DMS 273 (cell line): ENCODE measurements at regions not wholly inside any gene's neighbourhood (a gene's known extent, or its start where the extent isn't known, plus 50 kb on each side); places are given as distances from the start of the nearest gene placed in this dataset.
"Not testable (repeated sequence)": the region's sequence is repeated elsewhere in the genome, so short reads cannot be mapped to it uniquely, and the experiment has no call there.

ENCODE experiments used
- DNase-seq: peaks from one replicate; lab custom pipeline; 2025; ENCODE audit not compliant: unreplicated experiment; lab: John Stamatoyannopoulos, UW

DNA sequence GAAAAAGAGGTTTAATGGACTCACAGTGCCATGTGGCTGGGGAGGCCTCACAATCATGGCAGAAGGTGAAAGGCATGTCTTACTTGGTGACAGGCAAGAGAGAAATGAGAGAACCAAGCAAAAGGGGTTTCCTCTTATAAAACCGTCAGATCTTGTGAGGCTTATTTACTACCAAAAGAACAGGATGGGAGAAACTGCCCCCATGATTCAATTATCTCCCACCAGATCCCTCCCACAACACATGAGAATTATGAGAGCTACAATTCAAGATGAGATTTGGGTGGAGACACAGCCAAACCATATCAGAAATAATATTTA is 340.8 kb upstream of the TBC1D5 start:
- DNase-seq, result not testable (repeated sequence)

DNA sequence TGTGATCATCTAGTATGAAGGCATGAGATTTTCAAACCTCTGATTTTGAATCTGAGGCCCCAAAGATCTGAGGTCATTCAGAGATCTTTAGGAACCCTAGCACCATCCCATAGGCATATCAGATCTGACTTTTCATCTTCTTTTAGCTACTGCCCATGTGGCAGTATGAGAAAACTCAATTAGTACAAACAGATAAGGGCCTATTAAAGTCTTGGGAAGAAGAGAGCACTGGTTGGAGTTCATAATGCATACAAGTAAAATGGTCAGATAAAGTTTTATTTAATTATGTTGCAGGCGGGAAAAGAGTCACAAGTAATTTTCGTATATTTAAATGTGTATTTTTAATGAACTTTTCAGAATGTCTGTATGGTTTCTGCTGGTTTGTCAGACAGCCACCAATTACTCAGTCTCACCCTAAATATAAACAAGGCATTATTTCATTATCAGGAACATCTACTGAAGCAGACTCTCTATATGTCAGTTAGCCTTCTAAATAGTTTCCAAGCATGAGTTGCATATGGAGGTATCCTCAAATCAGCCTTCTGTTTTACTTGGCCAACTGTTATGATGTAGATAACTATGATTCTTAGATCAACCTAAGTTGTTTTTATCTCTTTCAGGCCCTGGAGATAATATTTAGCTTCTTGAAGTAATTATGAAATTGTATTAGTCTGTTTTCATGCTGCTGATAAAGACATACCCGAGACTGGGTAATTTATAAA is 340.3 kb upstream of the TBC1D5 start:
- no peak for DNase-seq

DNA sequence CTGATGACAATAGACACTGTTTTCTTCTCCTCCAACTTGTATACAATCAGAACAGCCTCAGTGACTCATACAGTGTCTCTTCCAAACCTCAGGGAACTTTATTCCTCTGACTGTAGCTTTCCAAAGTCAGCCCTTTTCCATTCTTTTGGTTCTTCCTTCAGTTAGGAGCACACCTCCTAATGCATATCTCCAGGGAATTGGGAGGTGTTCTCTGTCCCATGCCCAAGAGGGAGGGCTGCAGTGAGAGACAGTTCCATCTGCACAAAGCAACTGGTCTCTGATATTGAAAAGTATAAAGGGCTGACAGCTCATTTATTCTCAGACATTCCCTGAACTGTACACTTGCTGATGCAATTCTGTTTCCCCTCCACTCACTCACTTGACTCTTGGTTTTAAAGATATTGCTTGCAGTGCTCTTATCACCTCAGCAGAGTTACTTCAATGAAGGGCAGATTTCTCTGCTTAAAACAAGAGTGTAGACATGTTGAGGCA is 337.8 kb upstream of the TBC1D5 start:
- DNase-seq, result no peak

DNA sequence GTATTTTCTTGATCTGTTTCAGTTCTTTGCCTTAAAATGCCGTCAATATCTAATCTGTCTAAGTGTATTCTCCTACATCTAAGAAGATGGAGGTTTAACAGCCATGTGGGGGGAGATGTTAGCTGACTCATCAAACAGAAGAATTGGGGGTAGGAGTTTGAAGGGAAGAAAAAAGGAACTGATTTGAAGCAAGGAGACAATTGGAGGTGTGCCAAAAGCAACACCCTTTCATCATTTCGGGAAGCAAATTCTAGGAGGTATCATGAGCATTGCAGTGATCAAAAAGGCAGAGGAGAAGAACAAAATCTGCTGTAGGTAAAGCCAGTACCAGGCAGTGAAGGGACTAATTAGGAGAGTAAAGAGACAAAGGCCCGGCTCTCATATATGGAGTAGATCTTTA is 337.3 kb upstream of the TBC1D5 start:
- no peak for DNase-seq

DNA sequence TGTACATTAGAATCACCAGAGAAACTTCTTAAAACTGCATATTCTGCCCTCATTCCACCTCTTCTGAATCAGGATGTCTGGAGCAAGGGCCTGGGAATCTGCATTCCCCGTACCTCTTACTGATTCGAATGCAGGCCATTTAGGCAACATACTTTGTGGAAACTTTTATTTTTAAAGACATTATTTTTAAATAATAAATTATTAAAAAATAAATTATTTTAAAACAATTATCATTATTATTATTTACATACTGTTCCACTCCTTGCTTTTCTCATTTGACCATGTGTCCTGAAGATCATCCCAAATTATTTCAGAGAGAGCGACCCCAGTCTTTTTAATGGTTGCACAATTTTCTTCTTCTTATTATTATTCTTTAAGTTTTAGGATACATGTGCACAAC is 336.6 kb upstream of the TBC1D5 start:
- DNase-seq, result no peak

DNA sequence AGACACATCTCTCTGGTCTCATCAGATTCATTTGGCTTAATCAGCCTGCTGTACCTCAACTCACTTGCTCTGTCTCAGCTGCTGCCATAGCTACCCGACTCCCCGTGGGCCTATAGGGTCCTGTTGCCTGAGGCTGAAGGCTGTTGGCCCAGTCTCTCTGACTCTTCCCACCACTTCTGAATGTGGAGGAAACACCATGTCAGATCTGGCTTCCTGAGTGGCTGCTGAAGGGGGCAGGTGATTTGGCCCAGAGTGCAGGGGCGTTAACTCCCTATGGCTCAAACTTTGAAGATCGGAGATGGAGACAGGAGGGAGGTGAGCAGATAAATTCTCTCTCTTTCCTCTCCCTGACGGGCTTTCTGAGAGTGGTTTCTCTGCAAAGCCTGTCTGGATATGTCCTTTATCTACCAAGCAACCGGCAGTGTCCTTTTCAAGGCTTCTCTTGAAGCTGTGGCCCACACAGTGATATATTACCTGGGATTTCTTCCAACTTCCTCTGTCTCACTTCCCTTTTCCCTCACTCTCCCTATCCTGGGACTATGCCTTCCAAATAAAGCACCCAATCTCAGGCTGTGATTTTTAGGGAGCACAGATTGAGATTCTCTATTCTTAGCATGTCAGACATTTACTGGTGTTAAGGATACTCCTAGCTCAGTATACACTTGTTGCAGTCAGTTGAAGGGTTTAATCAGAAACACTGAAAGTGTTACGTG is 334.9 kb upstream of the TBC1D5 start:
- DNase-seq, result no peak

DNA sequence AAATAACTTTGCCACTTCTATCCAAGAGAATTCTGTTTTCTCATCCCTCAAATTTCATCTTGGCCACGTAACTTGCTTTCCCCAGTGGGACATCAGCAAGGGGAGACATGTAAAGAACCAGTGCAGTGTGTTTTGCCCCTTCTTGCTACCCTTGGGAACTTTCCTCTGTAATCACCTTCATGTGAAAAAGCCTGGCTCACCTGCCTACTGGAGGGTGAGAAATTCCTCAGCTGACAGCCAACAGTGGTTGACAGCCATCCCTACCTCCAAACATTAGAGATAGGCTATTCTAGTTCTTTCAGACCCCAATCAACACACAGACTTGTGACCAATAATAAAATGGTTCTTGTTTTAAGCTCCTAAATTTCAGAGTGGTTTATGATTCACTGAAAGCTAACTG is 333.9 kb upstream of the TBC1D5 start:
- no peak for DNase-seq

DNA sequence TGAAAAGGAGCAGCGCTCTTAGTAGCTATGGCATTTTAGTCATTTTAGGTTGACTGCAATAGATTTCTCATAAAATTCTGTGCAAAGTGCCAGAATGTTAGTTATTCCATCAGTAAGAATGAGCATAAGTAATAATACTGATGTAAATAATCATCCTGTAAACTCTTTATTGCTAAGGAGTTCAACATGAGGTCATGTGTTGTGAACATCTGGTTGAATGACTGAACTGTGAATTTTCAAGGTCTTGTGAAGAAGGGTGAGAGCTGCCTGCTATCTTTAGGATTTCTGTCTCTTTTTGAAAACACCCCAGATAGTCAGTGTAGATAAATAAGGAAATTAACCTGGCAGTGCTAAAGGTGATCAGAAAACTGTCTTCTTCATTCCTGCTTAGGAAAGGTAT is 333.4 kb upstream of the TBC1D5 start:
- DNase-seq, result no peak

DNA sequence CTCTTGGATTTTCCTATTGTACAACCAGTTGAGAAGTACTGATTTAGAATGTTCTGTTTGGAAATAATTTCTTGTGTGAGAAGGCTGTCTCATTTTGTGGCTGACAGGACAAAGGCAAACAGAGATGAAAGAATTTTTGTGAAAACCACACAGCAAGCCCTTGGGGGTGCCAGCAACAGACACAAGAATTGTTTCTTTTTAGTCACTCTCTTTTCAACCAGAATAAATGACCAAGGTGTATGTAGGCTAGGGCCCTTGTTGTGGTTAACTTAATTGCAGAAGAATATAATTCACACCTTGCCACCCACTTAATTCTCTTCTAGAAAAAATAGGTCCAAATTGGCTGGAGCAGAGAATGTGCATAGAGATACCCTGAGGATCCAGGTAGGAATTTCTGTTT is 329.4 kb upstream of the TBC1D5 start:
- no peak for DNase-seq

DNA sequence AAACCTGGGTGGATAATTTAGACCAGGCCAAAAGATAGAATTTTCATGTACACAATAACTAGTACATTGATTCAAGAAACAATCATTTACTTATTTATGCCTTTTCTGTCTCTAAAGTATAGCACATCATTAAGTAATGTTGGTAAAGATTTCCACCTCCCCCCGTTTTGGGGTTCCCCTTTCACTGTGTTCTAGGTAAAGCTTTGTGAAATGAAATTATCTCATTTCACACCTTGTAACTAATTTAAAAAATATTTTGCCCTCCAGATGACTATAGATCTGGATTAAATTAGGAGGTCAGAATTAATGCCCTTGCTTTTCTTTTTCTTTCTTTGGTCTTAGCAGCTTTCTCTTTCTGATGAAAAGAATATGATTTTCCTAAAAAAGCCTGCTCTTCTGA is 328.5 kb upstream of the TBC1D5 start:
- no peak for DNase-seq

DNA sequence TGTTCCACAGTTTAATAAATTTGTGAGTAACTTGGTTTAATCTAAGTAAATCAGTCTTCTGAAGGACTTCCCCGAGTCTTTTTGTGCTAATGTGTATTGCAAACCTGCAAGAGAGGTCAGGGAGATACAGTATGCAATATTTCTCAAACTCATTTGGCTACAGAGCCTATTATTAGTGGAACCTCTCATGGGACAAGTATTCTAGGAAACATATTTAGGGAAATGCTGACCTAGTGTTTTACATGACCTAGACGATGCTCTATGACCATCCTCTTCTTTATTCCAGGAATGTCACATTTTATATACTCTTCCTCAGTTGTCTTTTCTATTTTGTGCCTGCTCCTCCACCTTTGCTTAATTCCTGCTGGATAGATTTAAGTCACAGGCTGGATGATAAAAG is 327.8 kb upstream of the TBC1D5 start:
- no peak for DNase-seq

DNA sequence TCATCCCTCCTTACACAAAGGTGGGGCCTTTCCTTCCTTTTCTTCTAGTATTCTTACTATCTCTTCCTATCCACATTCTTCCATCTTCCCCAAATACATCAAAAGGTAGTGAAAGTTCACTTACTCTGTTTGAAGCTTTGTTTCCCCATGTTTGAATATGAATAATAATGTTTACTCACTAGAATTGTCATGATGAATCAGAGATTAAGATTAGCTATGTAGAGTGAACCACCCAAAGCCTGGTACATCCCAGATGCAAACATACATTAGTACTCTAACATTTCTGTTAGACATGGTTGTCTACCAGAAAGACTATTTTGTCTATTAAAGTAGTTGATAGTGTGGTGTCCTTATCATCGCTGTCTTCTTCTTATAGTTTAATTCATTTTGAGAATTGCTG is 327.1 kb upstream of the TBC1D5 start:
- no peak for DNase-seq

DNA sequence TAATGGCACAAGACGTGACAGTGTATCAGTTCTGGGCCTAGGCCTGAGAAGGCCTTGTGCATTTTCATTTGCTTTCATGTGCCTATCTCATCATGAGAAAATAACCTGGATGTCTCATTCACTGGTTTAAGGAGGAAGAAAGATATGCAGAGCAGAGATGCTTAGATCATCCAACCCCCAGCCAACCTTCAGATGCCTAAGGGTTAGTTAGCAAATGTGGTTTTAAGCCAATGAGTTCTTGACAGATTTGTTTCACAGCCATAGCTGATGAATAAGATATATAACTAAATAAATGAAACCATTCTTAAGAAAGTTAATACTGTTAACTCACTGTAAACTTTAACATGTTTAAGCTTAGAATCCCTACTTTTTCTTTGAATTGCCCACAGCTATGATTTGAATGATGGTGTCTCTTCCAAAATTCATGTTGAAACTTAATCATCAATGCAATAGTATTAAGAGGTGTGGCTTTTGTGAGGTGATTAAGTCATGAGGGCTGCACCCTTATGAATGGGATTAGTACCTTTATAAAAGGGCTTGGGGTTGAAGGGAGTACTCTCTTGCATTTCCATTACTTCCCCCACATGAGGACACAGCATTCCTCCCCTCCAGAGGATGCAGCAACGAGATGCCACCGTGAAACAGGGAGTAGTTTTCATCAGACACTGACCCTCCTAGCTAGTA is 324.6 kb upstream of the TBC1D5 start:
- no peak for DNase-seq

DNA sequence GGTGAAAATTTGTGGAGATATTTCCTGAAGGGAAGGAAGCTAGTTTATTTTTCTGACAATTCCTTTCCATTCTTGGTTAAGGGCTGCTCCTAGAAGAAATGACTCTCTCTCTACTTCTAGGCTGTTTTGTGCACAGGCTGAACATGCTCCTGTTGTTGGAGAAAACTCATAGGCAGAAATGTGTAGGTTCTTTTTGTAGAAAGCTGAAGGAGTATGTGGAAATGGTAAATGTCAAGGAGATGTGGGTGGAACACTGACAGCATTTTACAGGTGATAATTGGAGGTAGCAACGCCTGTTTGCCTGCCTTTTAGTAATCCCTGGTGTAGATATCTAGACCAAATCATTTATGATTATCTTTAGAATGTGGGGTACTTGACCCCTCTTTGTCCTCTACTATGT is 322.2 kb upstream of the TBC1D5 start:
- DNase-seq, result no peak

DNA sequence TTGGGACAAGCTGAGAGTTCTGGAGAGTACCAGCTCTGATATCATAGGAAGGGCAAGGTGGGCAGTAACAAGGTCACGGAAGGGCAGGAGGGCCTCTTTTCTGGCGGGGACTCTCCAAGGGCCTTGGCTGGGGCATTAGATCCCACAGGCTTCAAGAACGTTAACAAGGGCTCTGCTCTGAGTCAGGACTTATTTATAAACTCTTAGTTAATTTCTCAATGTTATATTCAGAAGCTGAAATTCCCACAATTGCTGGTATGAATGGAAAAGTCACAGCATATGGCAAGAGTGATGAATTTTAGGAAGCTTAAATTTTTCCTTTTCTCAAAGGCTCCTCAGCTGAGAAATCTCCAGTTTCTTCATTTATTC is 320.2 kb upstream of the TBC1D5 start:
- DNase-seq, result no peak

DNA sequence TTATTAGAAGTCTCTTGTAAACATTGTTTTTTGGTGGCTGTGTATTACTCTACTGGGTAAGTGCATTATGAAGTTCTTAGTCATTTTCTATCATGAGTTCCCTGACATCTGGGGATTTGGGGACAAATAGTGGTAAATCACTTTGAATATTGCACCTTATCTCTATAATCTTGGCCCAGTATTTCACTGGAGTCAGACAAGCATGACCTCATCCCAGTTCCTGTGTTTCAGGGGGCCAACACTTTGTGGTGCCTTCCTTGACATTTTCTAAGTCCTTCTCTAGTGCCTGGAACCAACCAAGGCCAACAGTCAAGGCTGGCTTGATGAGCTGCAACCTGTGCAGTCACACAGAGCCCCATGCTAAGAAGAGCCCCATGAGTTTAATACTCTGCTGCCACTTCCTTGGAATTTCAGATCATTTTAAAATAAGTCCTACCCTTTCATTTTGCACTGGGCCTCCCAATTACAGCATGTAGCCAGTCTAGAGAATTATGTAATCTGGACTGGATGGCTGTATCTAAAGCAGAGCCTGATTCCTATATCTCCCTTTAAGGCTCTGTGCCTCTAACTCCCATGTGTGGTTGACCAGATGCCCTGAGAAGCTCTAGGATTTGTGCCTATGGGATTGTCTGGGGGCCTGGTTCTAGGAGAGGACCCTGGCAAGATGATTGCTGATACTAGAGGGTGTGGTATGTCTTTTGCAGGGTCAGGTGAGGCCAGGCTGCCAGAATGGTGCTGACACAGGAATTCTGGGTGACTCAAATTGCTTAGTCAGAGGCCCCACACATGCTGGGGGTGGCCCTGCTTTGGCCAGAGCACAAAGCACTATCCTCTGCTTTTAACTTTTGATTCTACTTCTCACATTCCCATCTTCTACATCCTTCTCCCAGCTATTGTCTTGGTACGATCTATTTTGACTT is 319.6 kb upstream of the TBC1D5 start:
- DNase-seq, result no peak

DNA sequence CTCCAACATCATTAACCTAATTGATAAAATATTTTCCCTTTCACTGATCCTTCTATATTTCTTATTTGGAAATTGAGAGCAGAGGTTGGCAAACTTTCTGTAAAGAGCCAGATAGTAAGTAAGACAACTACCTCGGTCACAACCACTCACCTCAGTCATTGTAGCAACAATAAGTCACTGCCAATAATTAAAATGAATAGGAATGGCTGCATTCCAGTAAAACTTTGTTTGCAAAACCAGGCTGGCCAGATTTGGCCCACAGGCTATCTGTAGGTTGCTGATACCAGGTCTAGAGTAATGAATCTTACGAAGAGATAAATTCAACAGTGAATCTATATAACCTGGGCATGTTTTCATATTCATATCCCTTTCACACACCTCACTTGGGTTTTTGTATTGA is 316.2 kb upstream of the TBC1D5 start:
- DNase-seq, result no peak

DNA sequence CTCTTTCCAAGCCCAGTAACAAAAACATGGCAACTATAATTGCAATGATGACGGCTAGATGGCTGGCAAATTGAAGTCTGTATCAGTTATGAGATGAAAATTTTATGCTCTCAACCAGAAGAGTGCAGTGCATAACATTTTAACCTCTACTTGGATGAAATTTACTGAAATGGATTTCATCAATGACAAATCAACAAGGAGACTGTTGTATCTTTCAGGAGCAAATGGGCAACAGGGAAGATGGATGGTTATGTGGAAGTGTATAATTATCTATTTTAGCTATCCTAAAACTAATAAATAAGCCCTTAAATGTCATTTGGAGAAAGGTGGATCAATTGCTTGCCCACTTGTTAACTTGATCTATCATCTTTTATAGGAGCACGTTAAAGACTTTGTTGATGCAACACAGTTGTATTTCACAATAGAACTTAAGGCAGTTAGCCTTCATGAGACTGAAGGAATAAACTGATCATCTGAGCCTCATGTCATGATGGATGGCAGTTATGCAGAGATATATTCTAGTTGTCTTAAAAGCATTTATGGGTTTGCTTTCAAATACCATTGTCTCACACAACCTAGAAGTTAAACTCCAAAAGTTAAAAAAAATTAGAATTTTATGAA is 315.1 kb upstream of the TBC1D5 start:
- no peak for DNase-seq

DNA sequence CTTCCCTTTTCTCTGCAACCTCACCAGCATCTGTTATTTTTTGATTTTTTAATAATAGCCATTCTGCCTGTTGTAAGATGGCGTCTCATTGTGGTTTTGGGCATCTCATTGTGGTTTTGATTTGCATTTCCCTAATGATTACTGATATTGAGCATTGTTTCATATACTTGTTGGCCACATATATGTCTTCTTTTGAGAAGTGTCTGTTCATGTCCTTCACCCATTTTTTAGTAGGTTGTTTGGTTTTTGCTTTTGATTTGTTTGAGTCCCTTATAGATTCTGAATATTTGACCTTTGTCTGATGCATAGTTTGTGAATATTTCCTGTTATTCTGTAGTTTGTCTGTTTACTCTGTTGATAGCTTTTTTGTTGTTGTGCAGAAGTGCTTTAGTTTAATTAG is 312.2 kb upstream of the TBC1D5 start:
- no peak for DNase-seq

DNA sequence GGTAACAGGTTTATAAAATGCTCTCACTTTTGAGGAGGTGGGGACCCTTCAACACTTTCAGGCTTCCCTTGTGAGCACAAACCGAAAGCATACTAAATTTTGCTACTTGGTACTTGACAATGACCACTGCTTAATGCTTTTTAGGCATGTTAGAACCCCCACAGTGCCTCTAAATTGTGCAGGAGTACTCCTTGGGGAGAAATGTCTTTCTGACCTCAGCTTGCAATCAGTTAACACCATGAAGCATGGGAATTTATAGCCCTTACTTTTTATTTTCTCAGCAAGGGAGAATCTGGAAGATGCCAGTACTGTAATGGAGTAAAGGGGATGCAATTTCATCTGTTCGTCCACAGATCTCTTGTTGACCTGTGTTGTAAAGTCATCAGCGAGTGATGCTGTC is 308.9 kb upstream of the TBC1D5 start:
- no peak for DNase-seq

DNA sequence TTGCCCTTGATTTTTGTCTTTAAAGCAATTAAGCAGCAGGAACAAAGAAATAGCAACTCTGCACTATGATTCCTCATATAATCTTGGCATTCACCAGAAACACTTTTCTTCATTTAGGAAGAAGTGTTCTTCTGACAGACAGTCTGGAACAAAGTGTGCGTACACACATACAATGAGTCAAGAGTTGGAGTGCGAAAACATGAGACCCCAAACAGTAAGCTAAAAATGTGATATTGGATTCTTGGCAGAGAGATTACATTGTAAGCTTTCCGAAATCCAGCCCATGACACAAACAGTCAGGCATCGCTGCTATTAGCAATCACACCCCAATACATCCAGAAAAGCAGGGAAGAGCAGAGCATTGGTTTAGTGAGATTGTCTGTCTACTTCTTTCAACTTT is 306.7 kb upstream of the TBC1D5 start:
- no peak for DNase-seq
